ENCODE measurements at regions not wholly inside any gene's neighbourhood (a gene's known extent, or its start where the extent isn't known, plus 50 kb on each side); places are given as distances from the start of the nearest gene placed in this dataset.
A peak's percentile ranks its signal among the peaks of the same experiment; 100 is the strongest.

GRCh38 chr4:117777721-117778120, 256.6 kb upstream of the NDST3 start:
- no peaks in the 10 kb centered on the region for H3F3A ChIP-seq (ENCODE audit: low read length, unreplicated experiment)
- H3K9me2 ChIP-seq (replicated peaks; ENCODE audit: low read length), result no peaks in the 10 kb centered on the region
- H3K9me3 ChIP-seq (ENCODE audit: low read length), result no peaks in the 10 kb centered on the region
- TF ChIP-seq EZH2 (IDR thresholded peaks at IDR 0.05; ENCODE audit: low read length, unreplicated experiment), result no peak
- no peak for TF ChIP-seq EZH2phosphoT487 (IDR thresholded peaks at IDR 0.05; ENCODE audit: borderline replicate concordance, low read length)
- no peak for TF ChIP-seq CTCF (conservative IDR thresholded peaks at IDR 0.05; ENCODE audit: low read depth, low read length)
- DNase-seq, result peak; percentile 4
- intact Hi-C loops (cut with micrococcal nuclease), result loop anchor here (10.0 kb wide), 1 partner anchor 197 kb away; no protein-coding TSS in a partner anchor
- H3K4me1 ChIP-seq (ENCODE audit: insufficient read depth, low read length), result no peaks in the 10 kb centered on the region; the same call in none of the 2 replicates
- ChIA-PET POLR2A (ENCODE audit: unreplicated experiment) (interaction anchor here (0.7 kb wide), 1 partner anchor 1189 kb away, joined by 4 read pairs; no protein-coding TSS in a partner anchor), CTCF (no interaction called here)
- no peak overlapping the region for H2AFZ ChIP-seq (ENCODE audit: low read length)
- no peak overlapping the region for H3K4me2 ChIP-seq (ENCODE audit: low read length)
- H3K9ac ChIP-seq (ENCODE audit: low read length), result no peak overlapping the region
- H3K36me3 ChIP-seq (ENCODE audit: low read depth, low read length), result no peaks in the 10 kb centered on the region
- no peaks in the 10 kb centered on the region for H3K27me3 ChIP-seq (ENCODE audit: low read length)
- no peaks in the 10 kb centered on the region for H3K79me2 ChIP-seq (ENCODE audit: low read length)
- H3K27ac ChIP-seq (ENCODE audit: low read length), result no peak overlapping the region
- no TSS peak for BruUV-seq (replicated peaks)
- H4K20me1 ChIP-seq (ENCODE audit: low read length), result no peaks in the 10 kb centered on the region
- no peak overlapping the region for H3K4me3 ChIP-seq (ENCODE audit: low read length)
- ATAC-seq, result no peak

DNA sequence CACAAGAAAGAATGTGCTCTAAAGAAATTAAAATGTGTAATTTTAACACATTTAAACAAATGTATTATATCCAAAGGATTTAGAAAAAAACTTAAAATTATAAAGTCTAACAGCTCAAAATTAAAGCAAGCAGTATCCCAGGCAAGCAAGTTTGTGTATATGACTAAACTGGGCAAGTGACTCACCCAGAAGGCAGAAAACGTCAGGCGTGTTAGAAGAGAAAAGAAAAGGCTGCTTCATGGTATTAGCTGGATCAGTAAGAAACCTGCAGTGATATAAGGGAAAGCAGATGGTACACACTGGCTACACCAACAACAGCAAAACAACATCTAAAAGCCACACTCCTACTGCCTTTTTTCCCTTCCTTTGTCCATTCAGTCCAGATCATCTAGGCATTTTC, 250.6 kb upstream of the NDST3 start:
- no peaks in the 10 kb centered on the region for H3K9me3 ChIP-seq (ENCODE audit: low read length)
- H3K4me3 ChIP-seq (ENCODE audit: low read length), result no peak overlapping the region
- H4K20me1 ChIP-seq (ENCODE audit: low read length), result no peaks in the 10 kb centered on the region
- peak; percentile 83 for ATAC-seq
- DNase-seq, result peak; percentile 39
- H3K4me2 ChIP-seq (ENCODE audit: low read length), result no peak overlapping the region
- TF ChIP-seq CTCF (conservative IDR thresholded peaks at IDR 0.05; ENCODE audit: low read depth, low read length) (no peak), EZH2 (IDR thresholded peaks at IDR 0.05; ENCODE audit: low read length, unreplicated experiment) (no peak), EZH2phosphoT487 (IDR thresholded peaks at IDR 0.05; ENCODE audit: borderline replicate concordance, low read length) (no peak)
- H3K27me3 ChIP-seq (ENCODE audit: low read length), result no peaks in the 10 kb centered on the region
- intact Hi-C loops (cut with micrococcal nuclease), result no loop called here
- ChIA-PET CTCF (no interaction called here), POLR2A (ENCODE audit: unreplicated experiment) (no interaction called here)
- no peaks in the 10 kb centered on the region for H3F3A ChIP-seq (ENCODE audit: low read length, unreplicated experiment)
- no peaks in the 10 kb centered on the region for H3K4me1 ChIP-seq (ENCODE audit: insufficient read depth, low read length)
- H2AFZ ChIP-seq (ENCODE audit: low read length), result no peak overlapping the region
- H3K36me3 ChIP-seq (ENCODE audit: low read depth, low read length), result no peaks in the 10 kb centered on the region
- BruUV-seq (replicated peaks), result no TSS peak
- no peak overlapping the region for H3K27ac ChIP-seq (ENCODE audit: low read length)
- no peak overlapping the region for H3K9ac ChIP-seq (ENCODE audit: low read length)
- no peaks in the 10 kb centered on the region for H3K9me2 ChIP-seq (replicated peaks; ENCODE audit: low read length)
- H3K79me2 ChIP-seq (ENCODE audit: low read length), result no peaks in the 10 kb centered on the region

DNA sequence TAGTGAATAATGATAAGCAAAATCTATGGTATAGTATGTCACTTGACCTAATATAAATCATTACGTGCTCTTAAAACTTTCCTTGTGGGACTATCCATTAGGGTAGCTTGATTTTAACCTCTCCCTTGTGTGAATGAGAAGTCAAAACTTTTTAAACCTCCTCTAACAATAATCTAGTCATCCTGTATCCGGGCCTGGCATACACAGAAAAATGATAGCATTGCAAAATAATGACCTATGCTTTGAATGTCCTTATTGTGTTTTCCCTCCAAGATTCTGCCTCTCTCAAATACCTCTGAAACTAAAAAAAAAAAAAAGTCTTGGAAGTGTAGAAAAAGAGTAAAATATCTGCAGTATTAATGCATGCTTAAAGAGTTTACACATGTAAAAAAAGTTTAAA, 250.0 kb upstream of the NDST3 start:
- TF ChIP-seq CTCF (conservative IDR thresholded peaks at IDR 0.05; ENCODE audit: low read depth, low read length), result no peak
- TF ChIP-seq EZH2phosphoT487 (IDR thresholded peaks at IDR 0.05; ENCODE audit: borderline replicate concordance, low read length), result no peak
- no peak for TF ChIP-seq EZH2 (IDR thresholded peaks at IDR 0.05; ENCODE audit: low read length, unreplicated experiment)
- intact Hi-C loops (cut with micrococcal nuclease), result no loop called here
- no peaks in the 10 kb centered on the region for H3K9me3 ChIP-seq (ENCODE audit: low read length)
- no peaks in the 10 kb centered on the region for H3K9me2 ChIP-seq (replicated peaks; ENCODE audit: low read length)
- DNase-seq, result no peak
- no peak overlapping the region for H3K27ac ChIP-seq (ENCODE audit: low read length)
- H3F3A ChIP-seq (ENCODE audit: low read length, unreplicated experiment), result no peaks in the 10 kb centered on the region
- H3K4me2 ChIP-seq (ENCODE audit: low read length), result no peak overlapping the region
- ATAC-seq, result no peak
- H4K20me1 ChIP-seq (ENCODE audit: low read length), result no peaks in the 10 kb centered on the region
- BruUV-seq (replicated peaks), result no TSS peak
- no peaks in the 10 kb centered on the region for H3K79me2 ChIP-seq (ENCODE audit: low read length)
- no peaks in the 10 kb centered on the region for H3K4me1 ChIP-seq (ENCODE audit: insufficient read depth, low read length)
- no peak overlapping the region for H2AFZ ChIP-seq (ENCODE audit: low read length)
- H3K9ac ChIP-seq (ENCODE audit: low read length), result no peak overlapping the region
- CTCF ChIA-PET, result no interaction called here
- H3K27me3 ChIP-seq (ENCODE audit: low read length), result no peaks in the 10 kb centered on the region
- POLR2A ChIA-PET (ENCODE audit: unreplicated experiment), result no interaction called here
- no peak overlapping the region for H3K4me3 ChIP-seq (ENCODE audit: low read length)
- H3K36me3 ChIP-seq (ENCODE audit: low read depth, low read length), result no peaks in the 10 kb centered on the region

All from PC-3 (cell line).